NCI-H526 (cell line): ENCODE measurements at regions not wholly inside any gene's neighbourhood (a gene's known extent, or its start where the extent isn't known, plus 50 kb on each side); places are given as distances from the start of the nearest gene placed in this dataset.
A peak's percentile ranks its signal among the peaks of the same experiment; 100 is the strongest.
"Not testable (repeated sequence)": the region's sequence is repeated elsewhere in the genome, so short reads cannot be mapped to it uniquely, and the experiment has no call there.

Source experiments
- DNase-seq, 2 experiments: peaks; one replicate each; lab custom pipeline; 2025; lab: John Stamatoyannopoulos, UW

DNA sequence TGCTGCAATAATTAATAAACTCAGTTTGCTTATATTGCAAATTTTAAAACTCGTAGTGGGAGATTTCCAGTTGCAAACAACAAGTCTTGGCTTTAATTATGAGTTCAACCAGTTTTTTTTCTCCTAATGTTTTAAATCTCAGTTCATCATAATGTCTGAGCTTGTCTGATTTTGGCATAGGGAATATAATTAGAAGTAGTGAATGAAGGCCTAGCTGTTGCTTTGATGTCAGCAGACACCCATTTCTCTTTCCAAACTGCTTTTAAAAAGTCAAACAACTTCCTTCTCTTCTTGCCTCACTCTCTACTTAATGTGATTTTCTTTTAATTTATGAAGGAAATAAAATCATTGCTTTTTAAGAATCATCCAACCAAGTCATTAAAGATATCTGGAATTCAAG is 1462.1 kb downstream of the DPP10 start:
- DNase-seq = no peak

DNA sequence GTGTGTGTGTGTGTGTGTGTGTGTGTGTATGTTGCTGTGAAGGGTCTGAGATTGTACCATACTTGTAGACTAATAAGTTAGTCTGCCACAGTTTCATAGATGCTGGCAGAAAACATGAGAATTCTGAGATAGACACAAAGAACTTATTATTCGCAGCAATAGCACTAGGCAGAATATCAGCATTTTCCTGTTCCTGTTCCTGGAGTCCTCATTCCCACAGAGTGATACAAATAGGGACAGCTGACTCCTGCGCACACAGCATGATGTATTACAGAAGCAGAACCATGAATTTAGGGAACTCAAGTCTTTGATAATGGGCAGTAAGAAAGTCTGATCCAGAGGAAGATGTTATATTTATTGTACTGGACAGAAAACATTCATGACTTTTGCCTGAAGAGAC is 1466.3 kb downstream of the DPP10 start:
- no peak for DNase-seq

DNA sequence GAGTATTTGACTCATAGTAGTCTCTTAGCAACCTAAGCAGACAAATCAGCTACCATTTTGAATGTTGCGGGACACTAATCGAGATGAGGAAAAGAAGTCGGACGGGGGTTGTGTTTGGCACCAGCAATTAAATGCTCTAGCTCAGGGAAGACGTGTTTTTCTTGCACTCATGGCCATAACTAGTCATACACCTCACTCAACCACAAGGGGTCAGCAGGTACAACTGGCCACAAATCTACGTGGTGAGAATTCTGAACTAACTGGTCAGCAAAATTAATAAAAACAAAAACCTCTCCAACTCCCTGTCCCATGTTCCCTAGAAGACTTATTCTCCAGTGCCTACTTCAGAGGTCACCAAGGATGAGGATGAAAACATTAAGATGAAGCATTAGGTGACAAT is 1467.8 kb downstream of the DPP10 start:
- DNase-seq = peak in 1 of 2 experiments; percentile 13

DNA sequence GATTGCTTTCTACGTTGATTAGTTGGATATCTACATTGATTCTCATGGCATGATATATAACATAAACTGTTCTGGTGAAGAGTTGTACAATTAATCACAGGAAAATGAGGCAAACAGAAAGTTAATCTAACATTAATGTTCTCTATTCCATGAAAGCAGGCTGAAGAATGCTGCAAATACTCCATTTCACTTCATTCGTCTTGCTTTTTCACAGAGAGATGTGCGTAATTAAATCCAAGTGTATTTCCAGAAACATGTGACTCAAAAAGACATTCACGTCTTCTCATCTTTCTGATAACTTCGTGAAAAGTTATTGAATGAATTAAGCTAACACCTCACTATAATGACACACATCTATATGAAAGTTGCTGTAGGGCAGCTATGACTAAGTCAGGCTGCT is 1471.5 kb downstream of the DPP10 start:
- no peak for DNase-seq

DNA sequence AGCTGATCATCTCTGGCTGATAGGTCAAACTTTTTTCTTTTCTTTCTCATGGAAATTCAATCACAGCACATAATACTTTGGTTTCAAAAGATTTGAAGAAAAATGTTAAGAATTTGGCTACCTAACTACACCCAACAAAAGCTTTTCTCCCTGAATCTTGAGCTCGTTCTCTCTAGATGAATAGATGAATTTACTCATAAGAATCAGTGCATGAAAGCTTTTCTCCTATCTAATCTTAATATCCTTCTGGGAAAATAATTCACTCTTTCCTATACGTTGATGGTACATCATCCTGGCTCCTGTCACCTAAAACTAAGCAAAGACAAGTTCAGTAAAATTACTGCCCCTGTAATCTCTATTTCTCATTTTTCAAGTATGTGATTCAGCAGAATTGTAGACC is 1479.1 kb downstream of the DPP10 start:
- no peak for DNase-seq

DNA sequence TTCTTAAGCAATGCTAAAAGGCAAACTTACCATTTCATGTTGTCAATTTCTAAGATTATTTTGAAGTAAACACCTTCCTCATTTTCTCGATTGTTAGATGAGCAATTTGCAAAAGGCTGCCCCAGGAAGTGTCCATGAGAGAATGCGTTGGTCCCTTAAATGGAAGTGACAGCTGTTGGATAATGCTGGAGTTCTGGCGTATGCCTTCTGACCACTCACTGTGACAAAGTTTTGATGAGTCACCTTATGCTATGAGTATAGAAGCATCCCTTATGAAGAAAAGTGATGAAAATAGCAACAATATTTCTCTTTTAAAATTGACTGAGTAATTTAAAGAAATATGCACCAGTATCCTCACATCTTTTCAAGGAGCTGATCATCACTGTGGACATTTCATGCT is 1497.5 kb downstream of the DPP10 start:
- DNase-seq = no peak

DNA sequence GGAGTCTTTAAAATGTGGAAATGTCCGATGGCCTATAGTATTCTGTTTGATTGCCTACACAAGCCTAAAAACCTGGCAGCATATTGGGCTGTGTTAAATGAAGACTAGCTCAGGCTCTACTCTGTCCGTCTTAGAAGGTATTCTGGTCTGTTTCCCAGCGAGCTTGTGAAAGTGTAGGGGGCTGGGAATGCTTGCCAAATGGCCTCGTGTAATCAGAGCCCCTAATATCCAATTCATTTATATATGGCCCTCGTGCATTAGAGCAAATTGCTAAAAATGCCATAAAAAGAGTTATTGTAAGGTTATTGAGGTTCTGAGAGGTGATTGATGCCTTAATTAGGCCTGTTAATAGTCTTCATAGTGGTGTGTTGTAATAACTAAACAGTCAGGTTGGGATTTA is 1500.4 kb downstream of the DPP10 start:
- no peak for DNase-seq

DNA sequence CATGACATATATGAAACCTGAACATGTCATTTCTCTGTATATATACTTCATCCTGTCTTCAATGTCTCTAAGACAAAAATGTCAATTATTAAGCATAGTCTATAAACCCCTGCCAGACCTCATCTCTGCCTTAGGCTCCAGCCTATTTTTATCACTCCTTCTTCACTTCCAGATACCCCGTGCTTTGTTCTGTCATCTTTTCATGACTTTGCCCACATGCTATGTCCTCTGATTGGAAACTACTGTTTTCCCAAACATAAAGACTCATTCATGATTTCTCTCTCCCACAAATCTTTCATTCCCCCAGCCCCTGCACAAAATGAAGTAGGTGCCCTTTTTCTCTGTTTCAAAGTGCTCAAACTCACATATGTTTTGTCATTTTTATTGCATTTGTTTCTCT is 1503.9 kb downstream of the DPP10 start:
- no peak for DNase-seq

DNA sequence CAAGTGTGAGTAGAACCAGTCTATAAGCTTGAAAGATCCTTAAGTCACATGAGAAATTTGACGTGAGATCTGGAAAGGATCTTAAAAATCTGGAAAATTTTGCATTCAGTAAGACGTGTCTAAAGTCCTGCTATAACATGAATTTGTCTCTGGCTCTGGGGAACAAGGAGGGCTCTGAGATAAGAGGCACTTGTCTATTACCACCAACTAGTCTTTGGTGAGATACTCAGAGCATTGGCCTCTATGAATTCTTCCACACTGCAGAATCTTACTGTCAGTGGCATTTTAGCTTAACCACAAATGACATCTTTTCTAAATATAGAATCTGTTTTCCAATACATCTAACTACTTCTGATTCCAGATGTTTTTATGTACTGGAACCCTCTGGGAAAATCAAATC is 1504.5 kb downstream of the DPP10 start:
- DNase-seq = no peak

DNA sequence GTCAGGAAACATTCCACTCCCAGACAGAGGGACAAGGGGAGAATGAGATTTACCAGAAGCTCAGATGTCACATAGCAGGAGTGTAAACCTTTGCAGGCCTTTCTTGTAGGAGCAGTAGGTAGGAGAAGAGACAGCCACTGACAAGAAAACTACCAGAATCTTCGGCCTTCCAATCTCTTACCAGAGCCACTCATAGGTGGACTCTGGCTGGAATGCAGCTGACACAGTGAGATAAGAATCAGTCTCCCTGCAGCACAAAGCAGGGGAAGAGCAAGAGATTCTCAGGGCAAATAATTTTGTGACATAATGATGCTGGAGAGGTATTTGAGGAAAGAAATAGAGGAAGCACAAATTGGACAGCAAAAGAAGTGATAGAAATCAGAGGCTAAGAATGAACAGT is 1534.5 kb downstream of the DPP10 start:
- DNase-seq = no peak

DNA sequence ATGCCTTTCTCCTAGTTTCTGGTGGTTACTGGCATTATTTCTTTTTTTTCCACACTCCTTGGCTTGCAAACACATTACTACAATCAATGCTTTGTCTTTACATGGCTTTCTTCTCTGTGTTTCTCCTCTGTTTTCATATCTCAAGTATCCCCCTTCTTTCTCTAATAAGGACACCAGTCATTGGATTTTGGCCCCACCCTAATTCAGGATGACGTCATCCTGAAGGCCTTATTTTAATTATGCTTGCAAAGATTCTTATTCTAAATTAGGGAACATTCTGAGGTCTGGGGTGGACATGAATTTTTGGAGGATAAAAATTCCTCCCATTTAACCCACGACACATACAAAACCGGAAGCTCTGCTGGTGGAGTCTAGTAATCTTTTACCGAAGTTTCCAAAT is 1556.6 kb downstream of the DPP10 start:
- DNase-seq = no peak

DNA sequence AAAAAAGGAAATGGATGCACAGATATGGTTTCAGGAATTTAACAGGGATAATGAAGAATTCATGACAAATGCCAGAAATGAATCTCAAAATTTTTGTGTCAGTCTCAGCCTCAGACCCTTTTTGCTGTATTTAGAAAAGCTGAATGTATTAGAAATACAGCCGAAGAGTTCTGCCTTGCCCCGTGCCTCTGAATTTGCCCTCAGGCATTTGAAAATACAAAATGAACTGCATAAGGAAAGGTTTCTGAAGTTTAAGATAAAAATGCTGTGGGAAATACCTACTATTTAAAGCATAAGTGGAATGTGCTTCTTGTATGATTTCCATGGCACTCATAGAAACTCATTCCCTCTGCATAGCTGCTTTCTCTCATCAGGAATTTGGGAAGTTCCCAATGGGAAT is 1580.6 kb downstream of the DPP10 start:
- no peak for DNase-seq

DNA sequence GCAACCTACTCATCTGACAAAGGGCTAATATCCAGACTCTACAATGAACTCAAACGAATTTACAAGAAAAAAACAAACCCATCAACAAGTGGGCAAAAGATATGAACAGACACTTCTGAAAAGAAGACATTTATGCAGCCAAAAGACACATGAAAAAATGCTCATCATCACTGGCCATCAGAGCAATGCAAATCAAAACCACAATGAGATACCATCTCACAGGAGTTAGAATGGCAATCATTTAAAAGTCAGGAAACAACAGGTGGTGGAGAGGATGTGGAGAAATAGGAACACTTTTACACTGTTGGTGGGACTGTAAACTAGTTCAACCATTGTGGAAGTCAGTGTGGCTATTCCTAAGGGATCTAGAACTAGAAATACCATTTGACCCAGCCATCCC is 1596.3 kb downstream of the DPP10 start:
- DNase-seq = not testable (repeated sequence)

DNA sequence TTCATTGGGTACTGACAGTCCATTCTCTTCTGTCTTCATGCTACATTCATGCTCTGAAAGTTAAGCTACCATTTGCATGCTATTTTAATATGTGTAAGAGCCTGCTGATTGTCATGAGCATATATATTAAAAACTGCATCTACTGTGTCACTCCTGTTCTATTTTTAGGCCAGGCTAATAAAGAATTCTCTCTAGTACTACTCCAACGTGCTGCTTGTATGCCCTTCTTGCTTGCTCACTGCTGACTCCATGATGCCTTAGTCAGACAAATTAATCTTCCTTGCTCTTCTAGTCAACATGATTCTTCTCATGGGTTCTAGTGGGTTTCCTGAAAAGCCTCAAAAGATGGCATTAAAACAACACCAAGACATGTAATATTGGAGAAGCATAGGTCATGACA is 1600.1 kb downstream of the DPP10 start:
- DNase-seq = no peak

DNA sequence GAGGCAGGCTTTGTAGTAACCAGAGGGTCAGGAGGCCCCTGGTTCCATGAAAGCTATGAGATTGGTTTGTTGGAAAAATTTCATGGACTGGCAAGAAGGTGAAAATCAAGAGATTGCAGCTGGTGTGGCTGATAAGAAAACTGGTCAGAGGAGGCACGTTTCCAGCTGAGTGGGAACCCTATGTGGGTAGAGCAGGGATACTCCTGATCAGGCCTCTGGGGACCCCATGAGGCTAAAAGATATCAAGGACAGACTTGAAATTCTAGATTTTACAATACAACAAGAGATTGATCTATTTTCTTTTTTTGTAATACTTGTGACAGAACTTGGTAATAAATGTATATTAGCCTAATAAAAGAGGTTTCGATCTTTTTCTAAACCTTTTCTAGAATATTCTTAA is 1615.1 kb downstream of the DPP10 start:
- DNase-seq = no peak

DNA sequence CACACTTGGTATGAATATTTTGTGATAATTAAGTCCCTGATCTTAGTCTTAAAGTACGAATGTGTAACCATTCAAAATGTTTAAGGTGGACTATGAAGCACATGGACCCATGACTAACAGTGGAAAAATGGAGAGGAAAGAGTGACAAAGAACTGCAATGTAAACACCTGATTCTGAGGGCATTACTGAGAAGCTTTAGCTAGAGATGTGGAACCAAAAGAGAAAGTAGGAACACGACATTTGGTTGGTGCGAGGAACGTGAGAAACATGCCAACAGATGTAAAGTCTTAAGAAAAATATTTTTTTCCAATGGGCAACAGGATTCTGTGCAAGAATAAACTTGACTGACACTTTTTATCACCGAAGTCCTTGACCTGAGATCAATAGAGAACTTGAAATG is 1618.6 kb downstream of the DPP10 start:
- DNase-seq = no peak

DNA sequence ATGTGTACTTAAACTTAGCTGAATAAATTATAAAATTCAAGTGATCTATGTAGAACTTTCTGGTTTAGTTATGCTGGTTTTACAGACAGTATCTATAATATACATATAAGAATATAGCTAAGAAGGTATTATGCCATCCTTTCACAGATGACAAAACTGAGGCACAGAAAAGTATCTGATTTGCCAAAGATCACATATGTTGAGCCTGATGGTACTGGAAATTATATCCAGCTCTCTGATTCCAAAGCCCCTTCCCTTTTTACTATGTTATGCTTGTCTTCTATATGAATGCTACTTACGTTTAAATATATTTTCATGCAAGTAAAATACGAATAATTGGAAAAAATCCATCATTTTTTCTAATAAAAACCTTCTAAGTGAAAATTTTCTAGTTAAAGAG is 1631.3 kb downstream of the DPP10 start:
- DNase-seq = no peak

DNA sequence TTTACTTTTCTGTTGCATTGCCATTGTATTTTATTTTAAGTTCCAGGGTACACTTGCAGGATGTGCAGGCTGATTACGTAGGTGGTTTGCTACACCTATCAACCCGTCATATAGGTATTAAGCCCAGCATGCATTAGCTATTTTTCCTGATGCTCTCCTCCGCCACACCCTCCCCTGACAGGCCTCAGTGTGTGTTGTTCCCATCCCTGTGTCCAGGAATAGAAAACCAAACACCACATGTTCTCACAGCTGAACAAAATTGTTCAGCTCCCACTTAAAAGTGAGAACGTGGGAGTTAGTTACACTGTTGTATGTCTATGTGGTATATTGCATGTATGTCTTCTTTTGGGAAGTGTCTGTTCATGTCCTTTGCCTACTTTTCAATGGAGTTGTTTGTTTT is 1631.7 kb downstream of the DPP10 start:
- no peak for DNase-seq

DNA sequence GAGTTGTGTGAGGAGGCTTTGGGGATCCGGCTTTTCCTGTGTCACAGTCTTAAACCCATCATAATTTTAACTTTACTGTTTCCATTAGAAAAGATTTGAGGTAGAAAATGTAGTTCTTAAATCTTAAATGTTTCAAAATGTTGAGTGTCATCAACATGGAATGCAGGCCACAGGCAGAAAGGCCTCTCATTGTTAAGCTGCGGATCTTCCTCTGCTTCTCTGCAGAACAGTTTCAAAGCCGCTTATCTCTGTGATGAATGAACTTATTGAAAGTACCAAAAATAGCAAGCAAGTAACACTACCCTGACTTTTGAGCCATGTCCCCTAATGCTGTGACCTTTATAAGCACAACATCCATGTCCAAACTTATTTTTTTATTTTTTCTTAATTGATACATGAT is 1645.8 kb downstream of the DPP10 start:
- DNase-seq = no peak

DNA sequence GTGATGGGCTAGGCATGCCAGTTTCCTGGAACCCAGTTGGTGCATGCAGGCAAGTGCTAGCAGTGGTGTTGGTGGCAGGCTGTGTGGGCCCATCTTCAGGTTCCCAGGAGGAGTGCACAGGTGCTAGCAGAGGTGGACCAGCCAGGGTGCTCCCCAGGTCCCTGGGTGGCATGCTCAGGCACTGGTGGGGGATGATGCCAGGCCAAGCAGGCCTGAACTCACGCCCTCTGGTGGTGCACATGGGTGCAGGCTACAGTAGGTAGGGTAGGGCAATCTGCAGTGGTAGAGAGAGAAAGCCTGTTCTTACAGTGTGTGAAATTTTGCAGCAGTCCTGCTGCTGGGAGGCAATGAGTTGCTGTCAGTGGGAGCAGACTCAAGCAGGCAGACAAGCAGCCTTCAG is 1651.8 kb downstream of the DPP10 start:
- peak in 1 of 2 experiments; percentile 13 for DNase-seq

DNA sequence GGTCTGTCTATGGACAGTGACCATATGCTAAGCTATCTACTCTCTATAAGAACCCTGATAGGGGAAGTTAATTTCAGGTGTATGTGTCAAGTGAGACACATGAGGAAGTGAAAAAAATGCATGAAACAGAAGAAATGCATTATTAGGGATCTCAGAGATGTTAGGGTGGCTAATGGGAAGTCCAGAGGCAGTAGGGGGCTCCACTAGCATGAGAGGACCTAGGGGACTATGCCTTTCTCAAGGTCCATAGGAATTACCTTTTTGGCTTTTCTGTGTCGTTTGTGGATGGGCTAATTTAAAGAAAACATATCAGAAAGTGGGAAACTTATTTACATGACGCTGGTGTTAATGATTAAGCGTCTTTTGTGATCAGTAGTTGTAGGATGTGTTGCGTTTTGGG is 1653.2 kb downstream of the DPP10 start:
- DNase-seq = no peak

DNA sequence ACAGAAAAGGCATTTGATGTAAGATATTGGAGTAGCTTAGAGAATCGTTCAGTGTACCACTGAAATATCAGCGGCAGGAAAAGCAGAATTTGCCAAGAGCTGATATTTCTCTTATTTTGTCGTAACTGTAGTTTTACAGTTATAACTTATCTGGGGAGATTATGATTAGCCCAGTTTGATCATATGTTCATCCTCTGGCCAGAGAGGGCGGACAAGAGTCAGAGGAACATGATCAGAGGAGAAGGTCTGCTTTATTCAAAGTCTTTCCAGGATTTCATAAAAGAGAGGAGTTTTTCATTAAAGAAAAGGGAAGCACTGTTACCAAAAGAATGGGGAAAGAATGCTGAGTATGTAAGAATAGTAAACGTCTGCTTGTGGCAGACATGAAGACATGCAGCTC is 1655.6 kb downstream of the DPP10 start:
- DNase-seq = no peak

DNA sequence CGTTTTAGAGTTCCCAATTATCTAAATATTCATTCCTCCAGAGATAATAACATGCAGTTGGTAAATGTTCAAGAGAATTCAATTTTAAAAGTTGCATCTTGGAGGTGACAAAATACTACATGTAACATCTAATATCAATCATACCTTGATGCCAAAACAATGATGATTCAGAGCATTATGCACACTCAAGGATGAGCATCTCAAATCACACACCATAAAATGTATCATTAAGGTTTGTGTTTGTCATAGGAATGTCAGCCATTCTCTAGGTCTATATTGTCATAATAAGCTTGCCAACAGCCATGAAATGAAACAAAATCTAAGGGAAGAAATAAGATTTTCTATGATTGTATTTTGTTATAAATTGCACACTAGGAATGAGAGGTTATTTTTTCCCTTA is 1667.0 kb downstream of the DPP10 start:
- DNase-seq = no peak

DNA sequence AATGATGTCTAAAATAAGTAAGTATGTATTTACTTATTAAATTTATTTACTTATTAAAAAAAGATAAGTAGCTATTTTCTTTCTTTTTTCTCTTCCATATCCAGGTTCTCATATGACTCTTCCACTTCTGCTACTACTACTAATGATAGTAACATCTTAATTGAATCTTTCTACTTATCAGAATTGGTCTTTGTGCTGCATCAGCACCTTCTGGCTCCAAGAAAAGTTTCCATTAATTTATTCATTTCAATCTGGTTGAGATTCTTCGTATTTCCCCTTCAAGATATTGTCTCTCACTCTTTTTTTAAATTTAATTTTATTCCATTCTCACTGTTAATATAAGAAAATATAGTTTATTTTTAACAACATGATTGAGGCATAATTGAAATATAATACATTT is 1675.4 kb downstream of the DPP10 start:
- no peak for DNase-seq

DNA sequence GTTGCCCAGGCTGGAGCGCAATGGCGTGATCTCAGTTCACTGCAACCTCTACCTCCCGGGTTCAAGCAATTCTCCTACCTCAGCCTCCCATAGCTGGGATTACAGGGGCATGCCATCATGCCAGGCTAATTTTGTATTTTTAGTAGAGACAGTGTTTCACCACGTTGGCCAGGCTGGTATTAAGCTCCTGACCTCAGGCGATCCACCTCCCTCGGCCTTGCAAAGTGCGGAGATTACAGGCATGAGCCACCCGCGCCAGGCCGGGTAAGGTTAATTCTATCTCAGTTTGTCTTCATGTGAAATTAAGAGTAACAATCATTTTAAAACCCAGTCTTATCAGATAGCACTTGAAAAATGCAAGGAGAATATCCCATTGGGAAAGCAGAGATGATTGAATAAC is 1681.7 kb upstream of the DDX18 start:
- DNase-seq = no peak
